Liver (tissue), 3 donors: ENCODE measurements at regions not wholly inside any gene's neighbourhood (a gene's known extent, or its start where the extent isn't known, plus 50 kb on each side); places are given as distances from the start of the nearest gene placed in this dataset.

Experiments
- ATF3 ChIP-seq: IDR thresholded peaks from 2 replicates; pipeline ENCODE4 v1.6.1; 2016; ENCODE audit warnings: antibody characterized with exemption
- CTCF ChIP-seq: fragments of 150-350 bp; IDR thresholded peaks from 2 replicates; pipeline ENCODE4 v1.5.1; 2017; ENCODE audit warnings: improper control_type of control experiment, low read depth, low read length; ENCODE audit not compliant: missing input control
- EGR1 ChIP-seq, 2 donors: IDR thresholded peaks; 2 replicates each; pipeline ENCODE4 v1.6.1; 2016 to 2018; ENCODE audit warnings: antibody characterized with exemption in 2 of 2, low read depth in 2 of 2
- GABPA ChIP-seq, 2 donors: IDR thresholded peaks in 1 of 2; conservative IDR thresholded peaks in 1 of 2; 2 replicates each; pipeline ENCODE4 v1.6.1; 2016; ENCODE audit warnings: antibody characterized with exemption in 2 of 2, mild to moderate bottlenecking in 1 of 2, moderate library complexity in 1 of 2
- HNF4A ChIP-seq, 2 donors: conservative IDR thresholded peaks; 2 replicates each; pipeline ENCODE4 v1.6.1; 2016; ENCODE audit warnings: antibody characterized with exemption in 2 of 2, mild to moderate bottlenecking in 2 of 2
- MAX ChIP-seq: IDR thresholded peaks from 2 replicates; pipeline ENCODE4 v1.6.1; 2016; ENCODE audit warnings: antibody characterized with exemption
- NR2F2 ChIP-seq: IDR thresholded peaks from 2 replicates; pipeline ENCODE4 v1.6.1; 2016; ENCODE audit warnings: antibody characterized with exemption
- RAD21 ChIP-seq, 2 donors: IDR thresholded peaks; 2 replicates each; pipeline ENCODE4 v1.6.1; 2016; ENCODE audit warnings: antibody characterized with exemption in 2 of 2, mild to moderate bottlenecking in 2 of 2
- REST ChIP-seq: IDR thresholded peaks from 2 replicates; pipeline ENCODE4 v1.6.1; 2016; ENCODE audit warnings: antibody characterized with exemption, mild to moderate bottlenecking
- SP1 ChIP-seq: IDR thresholded peaks from 2 replicates; pipeline ENCODE4 v1.6.1; 2018; ENCODE audit warnings: antibody characterized with exemption, mild to moderate bottlenecking
- TAF1 ChIP-seq: conservative IDR thresholded peaks from 2 replicates; pipeline ENCODE4 v1.6.1; 2016; ENCODE audit warnings: antibody characterized with exemption, mild to moderate bottlenecking
- YY1 ChIP-seq: IDR thresholded peaks from 2 replicates; pipeline ENCODE4 v1.6.1; 2016; ENCODE audit warnings: antibody characterized with exemption, mild to moderate bottlenecking
- donor health status: healthy.
- donor health status: healthy.

- TF ChIP-seq MAX (no peak), REST (no peak), CTCF (no peak), RAD21 (IDR thresholded peaks at IDR 0.05) (no peak), EGR1 (IDR thresholded peaks at IDR 0.05; ENCODE audit: low read depth in 2 of 2) (no peak), SP1 (no peak), ATF3 (no peak), TAF1 (no peak), YY1 (no peak), HNF4A (conservative IDR thresholded peaks at IDR 0.05) (no peak), NR2F2 (no peak), GABPA (IDR thresholded peaks at IDR 0.05 in 1 of 2, conservative IDR thresholded peaks at IDR 0.05 in 1 of 2) (no peak)
These were observed 776.7 kb downstream of the TBC1D32 start for GRCh38 chr6:120557554-120557953.
